HPDE6-E6E7 (cell line): ENCODE measurements at regions not wholly inside any gene's neighbourhood (a gene's known extent, or its start where the extent isn't known, plus 50 kb on each side); places are given as distances from the start of the nearest gene placed in this dataset.
"Not testable (repeated sequence)": the region's sequence is repeated elsewhere in the genome, so short reads cannot be mapped to it uniquely, and the experiment has no call there.

Source experiments
- DNase-seq: peaks from one replicate; pipeline ENCODE4 v3.0.0; 2011; ENCODE audit warnings: missing footprints; ENCODE audit errors: extremely low spot score

DNA sequence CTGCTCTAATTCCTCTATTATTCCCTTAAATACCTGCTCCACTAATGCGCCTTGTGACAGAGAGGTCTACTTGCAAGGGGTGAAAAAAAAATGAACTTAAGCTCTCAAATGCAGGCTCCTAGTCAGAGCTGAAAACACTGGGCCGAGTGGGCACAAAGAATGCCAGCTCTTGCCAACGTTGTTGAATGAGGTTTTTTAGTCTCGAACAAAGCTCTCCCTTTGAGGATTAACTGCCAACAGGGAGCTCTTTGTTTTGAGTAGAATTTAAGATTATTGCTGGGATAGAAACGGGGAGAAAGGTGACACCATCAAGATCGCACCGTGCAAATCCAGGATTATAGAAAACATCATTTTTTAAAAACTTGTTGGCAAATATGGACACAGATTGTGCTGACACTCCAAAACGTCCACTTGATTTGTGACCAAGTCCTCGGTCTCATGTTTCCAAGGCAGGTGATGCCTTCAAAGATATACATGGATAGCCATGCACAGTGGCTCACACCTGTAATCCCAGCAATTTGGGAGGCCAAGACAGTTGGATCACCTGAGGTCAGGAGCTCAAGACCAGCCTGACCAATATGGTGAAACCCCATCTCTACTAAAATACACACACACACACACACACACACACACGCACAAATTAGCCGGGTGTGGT lies 163.2 kb downstream of the BMP7 start:
- DNase-seq, result no peak

GRCh38 chr20:57104113-57104512 lies 162.3 kb downstream of the BMP7 start:
- no peak for DNase-seq

- no peak for DNase-seq
Observed at GRCh38 chr20:57104651-57105204, 161.7 kb downstream of the BMP7 start.

GRCh38 chr20:57106030-57106682 lies 160.3 kb downstream of the BMP7 start:
- DNase-seq, result no peak

- DNase-seq, result no peak
Observed at GRCh38 chr20:57106692-57107091, 159.7 kb downstream of the BMP7 start.

GRCh38 chr20:57107208-57107607 lies 159.2 kb downstream of the BMP7 start:
- DNase-seq, result no peak

GRCh38 chr20:57108218-57108617 lies 158.2 kb downstream of the BMP7 start:
- no peak for DNase-seq

- DNase-seq, result no peak
Observed at GRCh38 chr20:57108742-57109570, 157.5 kb downstream of the BMP7 start.

GRCh38 chr20:57109571-57109953 lies 156.9 kb downstream of the BMP7 start:
- DNase-seq, result no peak

DNA sequence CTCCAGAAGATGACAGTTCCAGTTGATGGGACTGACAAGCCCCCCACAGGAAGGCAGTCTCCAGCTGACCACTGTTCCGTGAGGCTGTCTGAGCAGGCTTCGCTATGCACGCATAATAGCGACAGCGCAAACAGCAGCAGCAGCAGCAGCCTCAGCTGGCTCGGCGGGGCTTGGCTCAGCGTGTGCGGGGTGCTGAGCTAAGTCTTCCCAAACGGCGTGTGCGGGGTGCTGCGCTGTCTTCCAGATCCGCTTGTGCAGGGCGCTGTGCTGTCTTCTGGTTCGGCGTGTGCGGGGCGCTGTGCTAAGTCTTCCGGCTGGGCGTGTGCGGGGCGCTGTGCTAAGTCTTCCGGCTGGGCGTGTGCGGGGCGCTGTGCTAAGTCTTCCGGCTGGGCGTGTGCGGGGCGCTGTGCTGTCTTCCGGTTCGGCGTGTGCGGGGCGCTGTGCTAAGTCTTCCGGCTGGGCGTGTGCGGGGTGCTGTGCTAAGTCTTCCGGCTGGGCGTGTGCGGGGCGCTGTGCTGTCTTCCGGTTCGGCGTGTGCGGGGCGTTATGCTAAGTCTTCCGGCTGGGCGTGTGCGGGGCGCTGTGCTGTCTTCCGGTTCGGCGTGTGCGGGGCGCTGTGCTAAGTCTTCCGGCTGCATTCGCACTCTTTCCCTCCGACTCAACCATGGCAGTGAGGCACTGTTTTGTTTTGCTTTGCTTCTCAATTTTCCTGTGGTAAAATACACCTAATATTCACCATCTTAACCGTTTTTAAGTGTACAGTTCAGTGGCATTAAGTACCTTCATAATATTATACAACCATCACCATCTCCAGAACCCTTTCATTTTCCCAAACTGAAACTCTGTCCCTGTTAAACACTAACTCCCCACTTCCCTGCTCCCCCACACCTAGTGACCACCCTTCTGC lies 156.1 kb downstream of the BMP7 start:
- not testable (repeated sequence) for DNase-seq

DNA sequence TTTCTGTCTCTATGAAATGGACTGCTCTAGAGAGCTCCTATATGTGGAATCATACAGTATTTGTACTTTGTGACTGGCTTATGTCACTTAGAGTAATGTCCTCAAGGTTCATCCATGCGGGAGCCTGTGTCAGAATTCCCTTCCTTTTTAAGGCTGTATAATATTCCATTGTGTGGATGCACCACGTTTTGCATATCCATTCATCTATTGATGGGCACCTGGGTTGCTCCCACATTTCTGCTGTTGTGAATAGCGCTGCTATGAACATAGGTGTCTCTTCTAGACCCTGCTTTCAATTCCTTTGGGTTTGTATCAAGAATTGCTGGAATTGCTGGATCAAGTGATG lies 155.4 kb downstream of the BMP7 start:
- no peak for DNase-seq

- no peak for DNase-seq
Observed at GRCh38 chr20:57112448-57112847, 154.0 kb downstream of the BMP7 start.

DNA sequence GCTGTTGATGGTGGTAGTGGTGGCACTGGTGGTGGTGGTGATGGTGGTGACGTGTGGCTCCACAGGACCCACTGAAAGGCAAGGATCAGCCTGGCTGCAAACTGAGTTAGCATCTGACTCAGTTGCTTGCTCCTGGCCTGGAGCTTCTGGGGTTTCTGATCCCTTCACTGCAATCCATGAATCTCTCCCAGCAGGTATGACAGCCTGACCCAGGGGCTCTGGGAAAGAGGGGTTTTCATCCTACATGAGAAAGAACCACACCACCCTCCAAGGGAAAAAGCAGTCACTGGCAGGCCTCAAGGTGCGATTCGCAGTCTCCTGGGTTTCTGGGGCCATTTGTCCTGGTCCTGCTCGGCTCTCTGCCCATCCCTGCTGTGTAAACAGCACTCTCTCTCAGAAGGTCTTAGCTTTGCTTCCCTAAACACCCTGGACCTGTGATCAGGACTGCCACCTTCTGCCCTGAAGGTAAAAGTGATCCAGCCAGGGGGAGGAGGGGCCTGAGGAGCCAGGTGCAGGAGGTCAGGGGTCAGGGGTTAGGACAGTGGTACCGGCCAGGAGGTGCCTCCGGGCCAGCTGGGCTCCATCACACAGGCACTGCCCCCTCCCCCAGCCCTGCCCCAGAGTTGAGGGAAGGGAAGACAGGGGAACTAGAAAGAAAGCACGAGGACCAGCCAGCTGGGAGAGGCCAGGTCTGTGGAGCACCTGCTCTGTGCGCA lies 152.0 kb downstream of the BMP7 start:
- no peak for DNase-seq

DNA sequence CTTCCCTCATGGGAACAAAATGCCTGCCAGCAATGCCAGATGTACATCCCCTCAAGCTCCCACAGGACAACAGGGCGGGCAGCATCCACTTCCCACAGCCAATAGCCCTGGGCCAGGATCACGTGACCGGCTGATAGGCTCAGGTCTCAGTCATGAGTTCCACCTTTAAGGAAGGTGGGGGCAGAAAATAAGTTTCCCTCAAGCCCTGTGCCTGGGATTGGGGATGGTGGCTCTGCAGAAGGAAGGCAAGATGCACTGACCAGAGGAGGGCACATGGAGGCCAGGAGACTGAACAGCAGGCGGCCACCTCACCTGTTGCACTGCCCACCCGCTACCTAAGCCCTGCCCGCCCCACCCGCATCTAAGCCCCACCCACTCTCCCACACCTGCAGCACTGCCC lies 149.1 kb downstream of the BMP7 start:
- DNase-seq, result no peak

GRCh38 chr20:57118107-57118769 lies 148.2 kb downstream of the BMP7 start:
- no peak for DNase-seq
